ENCODE measurements at regions not wholly inside any gene's neighbourhood (a gene's known extent, or its start where the extent isn't known, plus 50 kb on each side); places are given as distances from the start of the nearest gene placed in this dataset.

DNA sequence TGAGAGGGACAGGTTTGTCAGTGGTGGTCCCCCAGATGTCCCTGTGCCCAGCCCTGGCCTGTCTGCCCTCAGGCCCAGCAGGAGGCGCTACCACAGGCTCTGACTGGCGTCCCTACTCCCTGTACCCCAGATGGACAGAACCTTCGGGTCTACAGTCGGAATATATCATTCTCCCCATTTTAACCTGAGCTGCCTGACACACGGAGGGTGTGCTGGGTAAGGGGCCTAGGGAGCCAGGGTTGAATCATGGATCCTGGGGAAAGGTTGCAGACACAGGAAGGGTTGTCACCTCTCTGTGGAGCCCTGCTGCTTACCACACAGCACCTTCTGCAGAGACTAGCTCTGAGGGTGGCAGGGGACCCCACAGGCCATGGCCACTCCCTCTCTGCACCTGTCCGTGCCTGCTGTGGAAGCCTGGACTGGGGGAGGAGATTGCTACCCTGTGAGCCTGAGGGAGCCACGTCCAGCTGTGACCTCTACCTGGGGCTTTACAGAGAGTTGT lies 162.2 kb upstream of the ZNF267 start:
- no peak for DNase-seq (ENCODE audit: low spot score in 2 of 2)

DNA sequence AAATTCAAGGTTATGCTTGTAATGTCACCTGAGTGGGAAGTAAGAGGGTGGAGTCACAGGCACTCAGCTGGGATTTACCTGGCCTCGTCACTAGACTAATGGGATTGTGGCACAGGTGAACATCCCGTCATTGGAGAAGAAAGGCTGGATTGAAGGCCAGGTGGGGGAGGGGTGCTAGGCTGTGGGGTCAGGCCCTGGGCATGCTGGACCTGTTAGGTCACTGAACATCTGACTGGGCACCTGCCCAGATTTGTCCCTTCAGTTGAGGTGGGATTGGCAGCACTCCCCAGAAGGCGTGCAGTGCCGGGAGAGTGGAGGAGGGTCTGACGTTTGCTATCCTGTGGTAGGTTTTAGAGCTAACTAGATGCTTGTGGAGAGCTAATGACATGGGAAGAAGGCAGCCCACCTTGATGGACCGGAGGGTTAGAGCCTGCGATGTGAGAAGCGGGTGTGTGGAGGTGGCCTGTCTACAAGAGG lies 161.5 kb upstream of the ZNF267 start:
- TF ChIP-seq, protein P1, sequence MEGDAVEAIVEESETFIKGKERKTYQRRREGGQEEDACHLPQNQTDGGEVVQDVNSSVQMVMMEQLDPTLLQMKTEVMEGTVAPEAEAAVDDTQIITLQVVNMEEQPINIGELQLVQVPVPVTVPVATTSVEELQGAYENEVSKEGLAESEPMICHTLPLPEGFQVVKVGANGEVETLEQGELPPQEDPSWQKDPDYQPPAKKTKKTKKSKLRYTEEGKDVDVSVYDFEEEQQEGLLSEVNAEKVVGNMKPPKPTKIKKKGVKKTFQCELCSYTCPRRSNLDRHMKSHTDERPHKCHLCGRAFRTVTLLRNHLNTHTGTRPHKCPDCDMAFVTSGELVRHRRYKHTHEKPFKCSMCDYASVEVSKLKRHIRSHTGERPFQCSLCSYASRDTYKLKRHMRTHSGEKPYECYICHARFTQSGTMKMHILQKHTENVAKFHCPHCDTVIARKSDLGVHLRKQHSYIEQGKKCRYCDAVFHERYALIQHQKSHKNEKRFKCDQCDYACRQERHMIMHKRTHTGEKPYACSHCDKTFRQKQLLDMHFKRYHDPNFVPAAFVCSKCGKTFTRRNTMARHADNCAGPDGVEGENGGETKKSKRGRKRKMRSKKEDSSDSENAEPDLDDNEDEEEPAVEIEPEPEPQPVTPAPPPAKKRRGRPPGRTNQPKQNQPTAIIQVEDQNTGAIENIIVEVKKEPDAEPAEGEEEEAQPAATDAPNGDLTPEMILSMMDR (IDR thresholded peaks at IDR 0.05), result no peak
- TF ChIP-seq EP300 (IDR thresholded peaks at IDR 0.05), result no peak
- no peak for TF ChIP-seq POLR2A (IDR thresholded peaks at IDR 0.05)
- Histone ChIP-seq H3K4me1 (peaks cover 0 to 26% (median 10%) of the 10 kb centered on the region in 4 donors), H3K27ac (no peak overlapping the region), H3K4me3 (no peak overlapping the region), H3K9me3 (no peaks in the 10 kb centered on the region), H3K27me3 (no peaks in the 10 kb centered on the region), H3K36me3 (peaks cover 0 to 35% (median 0%) of the 10 kb centered on the region in 3 donors)
- WGBS, 2 donors, result 90 to 91% methylated on average over 8 of the region's 8 CpGs
- DNase-seq (ENCODE audit: low spot score in 2 of 2), result no peak

More for the DNA sequence above, 162.2 kb upstream of the ZNF267 start:
- H3K27ac ChIP-seq, result no peak overlapping the region
- H3K4me1 ChIP-seq, result peaks cover 0 to 26% (median 10%) of the 10 kb centered on the region in 4 donors
- H3K9me3 ChIP-seq, result no peaks in the 10 kb centered on the region
- TF ChIP-seq EP300 (IDR thresholded peaks at IDR 0.05) (no peak), POLR2A (IDR thresholded peaks at IDR 0.05) (no peak)
- TF ChIP-seq, protein P1 (IDR thresholded peaks at IDR 0.05), result no peak
- no peak overlapping the region for H3K4me3 ChIP-seq
- 79 to 83% methylated on average over 5 to 7 of the region's 7 CpGs for WGBS, 2 donors
- no peaks in the 10 kb centered on the region for H3K27me3 ChIP-seq
- peaks cover 0 to 39% (median 0%) of the 10 kb centered on the region in 3 donors for H3K36me3 ChIP-seq

DNA sequence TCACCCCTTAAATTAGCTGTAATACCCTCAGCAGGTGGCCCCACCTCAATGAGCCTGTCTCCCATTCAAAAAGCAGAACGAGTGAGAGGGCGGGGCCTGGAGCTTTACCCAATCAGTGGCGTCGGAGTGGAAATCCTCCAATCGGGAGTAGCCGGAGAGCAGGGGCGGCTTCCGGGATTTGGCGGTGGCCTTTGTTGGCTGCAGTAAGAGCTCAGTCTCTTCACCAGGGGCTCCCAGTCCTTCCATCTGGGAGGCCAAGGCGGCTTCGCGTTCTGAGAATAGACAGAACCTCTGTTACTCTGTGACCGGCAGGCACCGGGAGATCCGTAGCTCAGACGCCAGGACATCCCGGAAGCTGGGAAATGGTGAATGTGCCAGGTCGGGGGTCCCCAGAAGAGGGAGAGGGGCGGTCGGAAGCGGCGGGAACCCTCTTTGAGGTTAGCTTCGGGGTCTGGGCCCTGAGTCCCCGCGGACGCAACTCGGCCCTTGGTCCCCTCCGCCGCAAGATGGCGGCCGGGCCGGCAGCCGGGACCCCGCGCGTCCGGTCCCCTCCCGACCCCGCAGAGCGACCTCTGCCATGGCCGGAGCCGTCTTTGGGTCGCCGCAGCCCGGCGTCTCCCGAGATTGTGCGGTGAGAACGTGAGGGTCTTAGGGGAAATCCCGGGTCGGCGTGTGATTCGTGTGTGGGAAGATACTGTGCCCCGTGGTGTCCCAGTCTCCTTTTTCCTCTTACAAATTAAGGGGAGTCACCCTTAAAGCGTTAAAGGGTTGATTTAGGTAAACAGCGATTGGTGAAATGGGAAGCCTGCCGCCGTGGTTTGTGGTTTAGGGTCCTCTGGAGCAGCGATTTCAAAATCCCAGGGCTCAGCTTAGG lies 160.3 kb upstream of the ZNF267 start:
- H3K36me3 ChIP-seq, result peaks cover 0 to 23% (median 0%) of the 10 kb centered on the region in 3 donors
- 0% methylated on average over 26 to 53 of the region's 59 CpGs for WGBS, 2 donors
- peak overlapping the region; percentile 65 to 93 (median 88) for H3K4me3 ChIP-seq
- H3K9me3 ChIP-seq, result no peaks in the 10 kb centered on the region
- no peaks in the 10 kb centered on the region for H3K27me3 ChIP-seq
- peak overlapping the region; percentile 80 to 94 (median 92) for H3K27ac ChIP-seq
- peaks cover 0 to 26% (median 10%) of the 10 kb centered on the region in 4 donors for H3K4me1 ChIP-seq
- TF ChIP-seq EP300 (IDR thresholded peaks at IDR 0.05) (peak; percentile 48 to 82), POLR2A (IDR thresholded peaks at IDR 0.05) (peak; percentile 55 to 72)
- TF ChIP-seq, protein P1 (IDR thresholded peaks at IDR 0.05), result no peak
- DNase-seq (ENCODE audit: low spot score in 2 of 2), result peak; percentile 90 to 93

DNA sequence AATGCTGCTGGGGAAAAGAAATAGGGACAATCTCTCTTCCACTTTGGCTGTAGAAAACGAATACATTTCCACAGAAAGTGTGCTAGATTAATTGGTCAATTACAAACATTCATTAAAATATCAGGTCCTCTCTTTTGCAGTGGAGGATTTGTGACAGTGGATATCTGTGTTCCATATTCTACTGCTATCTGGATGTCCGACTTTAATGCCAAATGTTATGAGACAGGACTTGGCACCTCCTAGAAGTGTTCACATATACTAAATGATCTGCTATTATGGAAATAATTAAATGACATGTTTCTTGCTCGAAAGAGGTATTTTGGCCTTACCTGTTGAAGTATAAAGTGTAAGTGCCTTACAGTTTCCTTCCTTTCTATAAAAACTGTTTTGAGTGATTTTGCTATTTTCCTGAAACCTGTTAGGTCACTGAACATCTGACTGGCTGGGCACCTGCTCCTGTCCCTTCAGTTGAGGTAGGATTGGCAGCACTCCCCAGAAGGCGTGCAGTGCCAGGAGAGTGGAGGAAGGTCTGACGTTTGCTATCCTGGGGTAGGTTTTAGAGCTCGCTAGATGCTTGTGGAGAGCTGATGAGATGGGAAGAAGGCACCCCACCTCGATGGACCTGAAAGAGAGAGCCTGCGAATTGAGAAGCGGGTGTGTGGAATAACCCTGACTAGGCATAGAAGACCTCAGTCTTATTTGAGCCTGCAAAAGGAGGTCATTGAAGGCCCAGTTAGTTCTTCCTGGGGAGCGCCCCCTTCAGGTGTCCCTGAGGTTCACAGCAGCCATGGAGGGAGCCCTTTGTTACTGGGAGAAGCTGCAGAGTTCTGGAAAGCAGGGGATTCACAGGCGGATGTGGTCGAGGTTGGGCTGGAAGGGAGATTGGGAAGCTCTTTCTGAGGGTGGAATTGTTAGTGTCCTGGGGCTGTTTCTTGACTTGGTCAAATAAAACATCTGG lies 159.4 kb upstream of the ZNF267 start:
- H3K4me3 ChIP-seq, result peak overlapping the region; percentile 65 to 93 (median 88)
- peaks cover 0 to 26% (median 10%) of the 10 kb centered on the region in 4 donors for H3K4me1 ChIP-seq
- no peak for DNase-seq (ENCODE audit: low spot score in 2 of 2)
- TF ChIP-seq POLR2A (IDR thresholded peaks at IDR 0.05), result no peak
- TF ChIP-seq, protein P1 (IDR thresholded peaks at IDR 0.05), result no peak
- no peaks in the 10 kb centered on the region for H3K27me3 ChIP-seq
- H3K36me3 ChIP-seq, result peaks cover 0 to 21% (median 0%) of the 10 kb centered on the region in 3 donors
- no peaks in the 10 kb centered on the region for H3K9me3 ChIP-seq
- peak overlapping the region in 3 of 4 donors; percentile 91 to 94 (median 93) for H3K27ac ChIP-seq
- whole genome bisulfite sequencing, 2 donors, result 53 to 55% methylated on average over 12 of the region's 12 CpGs
